C4-2B (cell line): ENCODE measurements at regions not wholly inside any gene's neighbourhood (a gene's known extent, or its start where the extent isn't known, plus 50 kb on each side); places are given as distances from the start of the nearest gene placed in this dataset.

ENCODE experiments used
- ZFX ChIP-seq: fragments of 450-650 bp; IDR thresholded peaks from 2 replicates; pipeline ENCODE4 v1.6.1; 2017
- TF ChIP-seq, protein P1 (sequence below): fragments of 450-650 bp; conservative IDR thresholded peaks from 2 replicates; pipeline ENCODE4 v1.5.1; 2017; ENCODE audit warnings: mild to moderate bottlenecking

DNA sequence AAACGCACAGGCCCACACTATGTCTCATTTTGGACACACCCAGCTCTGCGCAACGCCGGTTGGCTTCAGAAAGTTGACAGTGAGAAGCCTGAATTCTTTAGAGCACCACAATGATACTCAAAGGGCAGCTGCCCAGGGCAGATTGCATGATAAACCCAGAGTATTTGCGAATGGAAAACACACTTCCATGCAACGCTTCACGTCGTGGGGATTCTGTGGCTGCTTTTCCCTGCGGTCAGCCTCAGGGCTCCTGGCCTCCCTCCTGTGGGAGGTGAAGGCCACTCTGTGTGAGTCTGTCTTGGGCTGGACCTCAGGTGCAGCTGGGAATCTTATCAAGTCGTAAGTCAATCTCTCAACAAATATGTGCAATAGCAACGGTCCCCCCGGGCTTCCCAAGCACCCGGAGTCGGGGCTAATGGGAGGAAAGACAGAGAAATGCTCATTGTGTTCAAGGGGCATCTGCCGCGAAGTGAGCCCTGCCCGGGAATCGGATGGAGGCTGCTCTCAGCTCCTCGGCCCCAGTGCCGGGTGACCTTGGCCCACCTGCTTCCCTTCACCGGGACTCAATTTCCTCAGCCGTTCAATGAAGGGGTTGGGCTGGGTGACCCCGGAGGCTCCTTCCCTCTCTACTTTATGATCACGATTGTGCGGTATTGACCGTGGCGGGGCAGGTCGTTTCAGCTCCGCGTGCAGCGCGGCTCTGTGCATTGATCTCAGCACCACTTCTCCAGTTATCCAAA is 623.6 kb downstream of the BRD1 start:
- TF ChIP-seq, protein P1, sequence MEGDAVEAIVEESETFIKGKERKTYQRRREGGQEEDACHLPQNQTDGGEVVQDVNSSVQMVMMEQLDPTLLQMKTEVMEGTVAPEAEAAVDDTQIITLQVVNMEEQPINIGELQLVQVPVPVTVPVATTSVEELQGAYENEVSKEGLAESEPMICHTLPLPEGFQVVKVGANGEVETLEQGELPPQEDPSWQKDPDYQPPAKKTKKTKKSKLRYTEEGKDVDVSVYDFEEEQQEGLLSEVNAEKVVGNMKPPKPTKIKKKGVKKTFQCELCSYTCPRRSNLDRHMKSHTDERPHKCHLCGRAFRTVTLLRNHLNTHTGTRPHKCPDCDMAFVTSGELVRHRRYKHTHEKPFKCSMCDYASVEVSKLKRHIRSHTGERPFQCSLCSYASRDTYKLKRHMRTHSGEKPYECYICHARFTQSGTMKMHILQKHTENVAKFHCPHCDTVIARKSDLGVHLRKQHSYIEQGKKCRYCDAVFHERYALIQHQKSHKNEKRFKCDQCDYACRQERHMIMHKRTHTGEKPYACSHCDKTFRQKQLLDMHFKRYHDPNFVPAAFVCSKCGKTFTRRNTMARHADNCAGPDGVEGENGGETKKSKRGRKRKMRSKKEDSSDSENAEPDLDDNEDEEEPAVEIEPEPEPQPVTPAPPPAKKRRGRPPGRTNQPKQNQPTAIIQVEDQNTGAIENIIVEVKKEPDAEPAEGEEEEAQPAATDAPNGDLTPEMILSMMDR: no peak
- no peak for TF ChIP-seq ZFX
